ENCODE measurements at regions not wholly inside any gene's neighbourhood (a gene's known extent, or its start where the extent isn't known, plus 50 kb on each side); places are given as distances from the start of the nearest gene placed in this dataset.

- Histone ChIP-seq H3K9me3 (no peaks in the 10 kb centered on the region), H3K4me1 (no peaks in the 10 kb centered on the region)
- 59 to 72% methylated on average over 5 of the region's 5 CpGs for WGBS, 2 donors
Observed at GRCh38 chr5:165014439-165014838, 1509.0 kb downstream of the MAT2B start.

DNA sequence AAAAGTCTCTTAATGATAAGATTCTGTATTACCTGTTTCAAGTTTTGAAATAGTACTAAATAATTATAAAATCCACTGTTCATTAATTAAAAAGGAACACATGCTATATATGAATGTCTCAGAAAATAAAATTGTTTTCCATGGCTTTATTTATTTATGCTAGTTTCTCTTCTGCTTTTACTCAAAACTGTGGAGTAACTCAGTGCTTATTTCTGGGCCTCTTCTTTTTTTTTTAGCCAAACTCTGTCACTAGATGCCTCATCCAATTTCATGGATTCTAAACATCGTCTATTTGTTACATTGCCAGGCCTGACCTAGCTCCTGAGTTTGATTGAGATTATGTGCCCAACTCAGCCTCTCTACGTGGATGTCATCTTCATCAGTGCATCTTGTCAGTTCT lies 1509.7 kb downstream of the MAT2B start:
- no peak overlapping the region for H3K4me3 ChIP-seq
- no peaks in the 10 kb centered on the region for H3K4me1 ChIP-seq
- no peak for DNase-seq
- H3K9me3 ChIP-seq = no peaks in the 10 kb centered on the region
- no peak for ATAC-seq
- H3K36me3 ChIP-seq (replicated peaks in 1 of 2; ENCODE audit: insufficient read depth in 1 of 2, low read depth in 2 of 2) = no peaks in the 10 kb centered on the region
- H3K27me3 ChIP-seq = no peaks in the 10 kb centered on the region
- H3K27ac ChIP-seq = no peak overlapping the region
- TF ChIP-seq, protein P1, sequence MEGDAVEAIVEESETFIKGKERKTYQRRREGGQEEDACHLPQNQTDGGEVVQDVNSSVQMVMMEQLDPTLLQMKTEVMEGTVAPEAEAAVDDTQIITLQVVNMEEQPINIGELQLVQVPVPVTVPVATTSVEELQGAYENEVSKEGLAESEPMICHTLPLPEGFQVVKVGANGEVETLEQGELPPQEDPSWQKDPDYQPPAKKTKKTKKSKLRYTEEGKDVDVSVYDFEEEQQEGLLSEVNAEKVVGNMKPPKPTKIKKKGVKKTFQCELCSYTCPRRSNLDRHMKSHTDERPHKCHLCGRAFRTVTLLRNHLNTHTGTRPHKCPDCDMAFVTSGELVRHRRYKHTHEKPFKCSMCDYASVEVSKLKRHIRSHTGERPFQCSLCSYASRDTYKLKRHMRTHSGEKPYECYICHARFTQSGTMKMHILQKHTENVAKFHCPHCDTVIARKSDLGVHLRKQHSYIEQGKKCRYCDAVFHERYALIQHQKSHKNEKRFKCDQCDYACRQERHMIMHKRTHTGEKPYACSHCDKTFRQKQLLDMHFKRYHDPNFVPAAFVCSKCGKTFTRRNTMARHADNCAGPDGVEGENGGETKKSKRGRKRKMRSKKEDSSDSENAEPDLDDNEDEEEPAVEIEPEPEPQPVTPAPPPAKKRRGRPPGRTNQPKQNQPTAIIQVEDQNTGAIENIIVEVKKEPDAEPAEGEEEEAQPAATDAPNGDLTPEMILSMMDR (IDR thresholded peaks at IDR 0.05) = no peak
- TF ChIP-seq POLR2A (IDR thresholded peaks at IDR 0.05) = no peak
- 58 to 72% methylated on average over 2 of the region's 2 CpGs for WGBS, 2 donors
- intact Hi-C loops (cut with DNase I) = no loop called here

More at GRCh38 chr5:165014439-165014838, 1509.0 kb downstream of the MAT2B start:
- intact Hi-C loops (cut with DNase I) = no loop called here
- Histone ChIP-seq H3K27ac (no peak overlapping the region), H3K36me3 (replicated peaks in 1 of 2; ENCODE audit: insufficient read depth in 1 of 2, low read depth in 2 of 2) (no peaks in the 10 kb centered on the region), H3K27me3 (no peaks in the 10 kb centered on the region), H3K4me3 (no peak overlapping the region)
- DNase-seq (no peak), ATAC-seq (no peak)
- TF ChIP-seq, protein P1 (IDR thresholded peaks at IDR 0.05) = no peak
- no peak for TF ChIP-seq POLR2A (IDR thresholded peaks at IDR 0.05)

- DNase-seq = no peak
- intact Hi-C loops (cut with DNase I) = no loop called here
- ATAC-seq = no peak
- TF ChIP-seq, protein P1 (IDR thresholded peaks at IDR 0.05) = no peak
- no peak for TF ChIP-seq POLR2A (IDR thresholded peaks at IDR 0.05)
- no peaks in the 10 kb centered on the region for H3K27me3 ChIP-seq
- no peak overlapping the region for H3K27ac ChIP-seq
- WGBS, 2 donors = 45 to 63% methylated on average over 4 of the region's 4 CpGs
- no peaks in the 10 kb centered on the region for H3K36me3 ChIP-seq (replicated peaks in 1 of 2; ENCODE audit: insufficient read depth in 1 of 2, low read depth in 2 of 2)
- H3K4me3 ChIP-seq = no peak overlapping the region
- no peaks in the 10 kb centered on the region for H3K4me1 ChIP-seq
- H3K9me3 ChIP-seq = no peaks in the 10 kb centered on the region
Observed at GRCh38 chr5:165015547-165015946, 1510.1 kb downstream of the MAT2B start.

GRCh38 chr5:165026971-165027370 lies 1521.6 kb downstream of the MAT2B start:
- intact Hi-C loops (cut with DNase I) = no loop called here
- no peak for ATAC-seq
- H3K9me3 ChIP-seq = no peaks in the 10 kb centered on the region
- H3K36me3 ChIP-seq (replicated peaks in 1 of 2; ENCODE audit: insufficient read depth in 1 of 2, low read depth in 2 of 2) = no peaks in the 10 kb centered on the region
- H3K4me1 ChIP-seq = no peaks in the 10 kb centered on the region
- no peak for TF ChIP-seq POLR2A (IDR thresholded peaks at IDR 0.05)
- TF ChIP-seq, protein P1 (IDR thresholded peaks at IDR 0.05) = no peak
- H3K27ac ChIP-seq = no peak overlapping the region
- H3K27me3 ChIP-seq = no peaks in the 10 kb centered on the region
- no peak for DNase-seq
- WGBS, 2 donors = 90 to 95% methylated on average over 1 of the region's 1 CpG
- H3K4me3 ChIP-seq = no peak overlapping the region

- no peak for DNase-seq
- WGBS, 2 donors = 42 to 49% methylated on average over 2 of the region's 2 CpGs
- intact Hi-C loops (cut with DNase I) = no loop called here
- no peak overlapping the region for H3K27ac ChIP-seq
- H3K4me1 ChIP-seq = no peaks in the 10 kb centered on the region
- H3K27me3 ChIP-seq = no peaks in the 10 kb centered on the region
- TF ChIP-seq POLR2A (IDR thresholded peaks at IDR 0.05) = no peak
- no peak overlapping the region for H3K4me3 ChIP-seq
- no peaks in the 10 kb centered on the region for H3K36me3 ChIP-seq (replicated peaks in 1 of 2; ENCODE audit: insufficient read depth in 1 of 2, low read depth in 2 of 2)
- H3K9me3 ChIP-seq = no peaks in the 10 kb centered on the region
- ATAC-seq = no peak
Observed at GRCh38 chr5:165028356-165028755, 1522.9 kb downstream of the MAT2B start.
